ENCODE measurements at regions not wholly inside any gene's neighbourhood (a gene's known extent, or its start where the extent isn't known, plus 50 kb on each side); places are given as distances from the start of the nearest gene placed in this dataset.
"Not testable (repeated sequence)": the region's sequence is repeated elsewhere in the genome, so short reads cannot be mapped to it uniquely, and the experiment has no call there.

DNA sequence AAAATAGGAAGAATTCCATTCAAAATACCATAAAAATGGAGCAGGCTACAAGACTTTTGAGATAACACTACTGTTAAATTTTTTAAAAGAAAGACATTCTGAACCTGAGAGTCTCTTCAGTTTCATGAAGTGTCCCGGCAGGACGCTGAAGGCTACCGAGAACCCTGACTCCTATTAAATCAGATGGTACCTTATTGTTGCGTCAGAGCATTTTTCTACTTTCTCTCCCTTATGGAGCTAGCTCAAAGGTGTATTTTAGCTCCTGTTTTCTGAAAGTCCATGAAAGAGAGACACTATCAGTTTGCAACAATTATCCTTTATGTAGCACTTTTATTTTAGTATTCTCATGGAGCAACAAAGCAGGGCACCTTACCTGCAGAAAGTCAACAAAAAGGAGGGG is 626.7 kb downstream of the IRS1 start:
- Histone ChIP-seq H3K4me3 (no peak overlapping the region), H3K27me3 (no peaks in the 10 kb centered on the region), H3K4me1 (no peaks in the 10 kb centered on the region), H3K36me3 (no peaks in the 10 kb centered on the region), H3K9me3 (peaks cover 0 to 4% (median 0%) of the 10 kb centered on the region in 3 donors), H3K27ac (no peak overlapping the region)
- no peak for DNase-seq
- intact Hi-C loops (cut with DNase I; ENCODE audit: low total_unique reads), result no loop called here
- TF ChIP-seq, protein P1, sequence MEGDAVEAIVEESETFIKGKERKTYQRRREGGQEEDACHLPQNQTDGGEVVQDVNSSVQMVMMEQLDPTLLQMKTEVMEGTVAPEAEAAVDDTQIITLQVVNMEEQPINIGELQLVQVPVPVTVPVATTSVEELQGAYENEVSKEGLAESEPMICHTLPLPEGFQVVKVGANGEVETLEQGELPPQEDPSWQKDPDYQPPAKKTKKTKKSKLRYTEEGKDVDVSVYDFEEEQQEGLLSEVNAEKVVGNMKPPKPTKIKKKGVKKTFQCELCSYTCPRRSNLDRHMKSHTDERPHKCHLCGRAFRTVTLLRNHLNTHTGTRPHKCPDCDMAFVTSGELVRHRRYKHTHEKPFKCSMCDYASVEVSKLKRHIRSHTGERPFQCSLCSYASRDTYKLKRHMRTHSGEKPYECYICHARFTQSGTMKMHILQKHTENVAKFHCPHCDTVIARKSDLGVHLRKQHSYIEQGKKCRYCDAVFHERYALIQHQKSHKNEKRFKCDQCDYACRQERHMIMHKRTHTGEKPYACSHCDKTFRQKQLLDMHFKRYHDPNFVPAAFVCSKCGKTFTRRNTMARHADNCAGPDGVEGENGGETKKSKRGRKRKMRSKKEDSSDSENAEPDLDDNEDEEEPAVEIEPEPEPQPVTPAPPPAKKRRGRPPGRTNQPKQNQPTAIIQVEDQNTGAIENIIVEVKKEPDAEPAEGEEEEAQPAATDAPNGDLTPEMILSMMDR (IDR thresholded peaks at IDR 0.05), result no peak

DNA sequence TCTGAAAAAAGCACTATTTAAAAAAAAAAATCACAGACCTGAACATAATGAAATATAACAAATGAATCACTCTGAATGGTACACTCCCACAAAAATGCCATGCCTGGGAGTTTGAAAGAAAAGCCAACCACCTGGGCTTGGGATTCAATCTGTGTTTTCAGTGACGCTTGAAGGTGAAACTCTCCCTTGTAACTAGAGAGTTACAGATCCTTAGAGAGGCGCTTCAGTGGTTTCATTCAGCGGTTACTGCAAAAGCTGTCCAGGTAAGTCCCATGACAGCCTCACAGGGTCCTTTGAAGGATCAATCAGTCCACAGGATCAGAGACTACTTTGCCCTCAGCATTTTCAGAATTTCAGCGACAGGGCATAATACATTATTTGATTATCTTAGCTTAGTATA is 627.3 kb downstream of the IRS1 start:
- Histone ChIP-seq H3K36me3 (no peaks in the 10 kb centered on the region), H3K9me3 (no peaks in the 10 kb centered on the region), H3K4me1 (no peaks in the 10 kb centered on the region), H3K27me3 (no peaks in the 10 kb centered on the region), H3K27ac (no peak overlapping the region), H3K4me3 (no peak overlapping the region)
- intact Hi-C loops (cut with DNase I; ENCODE audit: low total_unique reads), result no loop called here
- no peak for DNase-seq
- TF ChIP-seq, protein P1 (IDR thresholded peaks at IDR 0.05), result no peak

DNA sequence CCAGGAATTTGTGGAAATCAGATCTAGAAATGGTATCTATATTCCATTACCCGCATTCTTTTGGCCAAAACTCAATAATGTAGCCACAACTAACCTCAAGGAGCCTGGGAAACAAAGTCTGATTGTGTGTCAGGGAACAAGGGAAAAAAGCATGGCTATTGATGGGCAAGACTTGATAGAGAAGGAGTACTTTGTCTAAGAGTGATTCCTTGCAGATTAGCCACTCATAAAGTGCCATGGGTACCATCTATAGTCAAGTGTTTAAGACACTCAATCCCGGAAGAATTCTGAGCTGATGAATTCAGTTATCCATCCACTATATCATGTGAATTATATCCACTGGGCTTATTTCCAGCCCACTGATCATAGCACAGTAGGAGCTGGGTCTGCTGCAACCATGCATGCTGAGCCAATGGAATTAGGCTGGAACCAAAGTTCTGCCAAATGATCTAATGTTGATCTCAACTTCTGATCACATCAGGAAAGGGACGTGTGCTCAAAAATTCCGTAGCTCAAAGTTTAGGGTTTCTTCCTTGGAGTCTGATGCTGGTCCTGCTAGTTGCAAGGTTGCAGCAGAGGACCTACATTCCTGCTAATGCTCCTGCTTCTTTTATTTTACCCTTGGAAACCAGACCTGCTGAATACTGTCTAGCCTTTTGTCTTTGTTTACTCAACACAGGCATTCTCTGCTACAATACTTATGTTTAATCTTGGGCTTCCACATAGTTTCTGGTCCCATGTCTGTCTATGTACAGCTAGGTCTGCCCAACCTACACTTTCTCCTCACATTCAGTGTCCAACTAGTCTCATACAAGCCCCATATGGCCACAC is 629.7 kb downstream of the IRS1 start:
- Histone ChIP-seq H3K4me3 (no peak overlapping the region), H3K27me3 (no peaks in the 10 kb centered on the region), H3K27ac (no peak overlapping the region), H3K9me3 (no peaks in the 10 kb centered on the region), H3K4me1 (no peaks in the 10 kb centered on the region), H3K36me3 (no peaks in the 10 kb centered on the region)
- intact Hi-C loops (cut with DNase I; ENCODE audit: low total_unique reads), result no loop called here
- no peak for DNase-seq
- TF ChIP-seq, protein P1 (IDR thresholded peaks at IDR 0.05), result no peak

DNA sequence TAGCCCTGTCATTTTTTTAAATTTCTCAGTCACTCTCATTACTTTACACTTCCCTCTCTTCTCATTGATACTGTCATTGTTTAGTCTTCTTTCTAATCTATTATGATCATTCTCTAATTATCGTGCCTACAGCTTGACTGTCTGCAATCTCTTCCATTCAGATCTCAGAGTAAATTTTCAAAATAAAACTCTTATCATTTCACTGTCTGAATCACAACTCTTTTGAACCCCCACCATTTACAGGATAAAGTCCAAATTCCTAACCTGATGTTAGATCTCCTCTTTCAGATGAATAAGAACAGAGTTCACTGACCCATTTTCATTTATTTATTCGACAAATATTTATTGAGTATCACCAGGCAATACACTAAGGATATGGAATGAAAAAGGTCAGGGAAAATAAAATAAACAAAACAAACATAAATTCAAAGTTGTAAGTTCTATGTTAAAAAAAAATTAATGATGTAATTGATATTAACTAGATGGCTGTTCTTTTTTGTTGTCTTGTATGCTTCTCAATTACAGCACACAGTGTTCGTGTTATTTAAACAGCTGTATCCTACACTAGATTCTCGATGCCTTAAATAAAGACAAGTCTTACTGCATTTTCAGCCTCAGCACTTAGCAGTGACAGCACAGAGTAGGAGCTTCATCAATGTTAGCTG is 631.0 kb downstream of the IRS1 start:
- no peaks in the 10 kb centered on the region for H3K9me3 ChIP-seq
- no peak overlapping the region for H3K4me3 ChIP-seq
- H3K27me3 ChIP-seq, result no peaks in the 10 kb centered on the region
- DNase-seq, result no peak
- no peaks in the 10 kb centered on the region for H3K36me3 ChIP-seq
- TF ChIP-seq, protein P1 (IDR thresholded peaks at IDR 0.05), result no peak
- no peaks in the 10 kb centered on the region for H3K4me1 ChIP-seq
- H3K27ac ChIP-seq, result no peak overlapping the region
- intact Hi-C loops (cut with DNase I; ENCODE audit: low total_unique reads), result no loop called here

DNA sequence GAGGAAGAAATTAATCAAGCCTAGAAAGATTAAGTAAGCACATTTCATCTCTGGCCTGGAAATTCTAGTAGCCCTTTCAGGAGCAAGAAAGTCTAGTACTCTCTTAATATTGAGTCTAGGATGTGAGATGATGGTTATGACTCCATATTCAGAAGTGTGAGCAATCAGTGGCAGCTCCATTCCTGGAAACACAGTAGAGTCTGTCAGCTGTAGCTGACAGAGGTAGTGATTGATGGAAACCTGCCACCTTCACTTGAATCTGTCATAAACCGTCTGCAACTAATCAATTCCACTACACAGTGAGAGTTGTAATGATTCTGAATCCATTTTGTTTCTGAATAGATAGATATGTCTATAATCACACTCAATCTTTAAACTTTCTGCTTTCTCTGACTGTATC is 635.1 kb downstream of the IRS1 start:
- intact Hi-C loops (cut with DNase I; ENCODE audit: low total_unique reads), result no loop called here
- H3K27ac ChIP-seq, result no peak overlapping the region
- H3K27me3 ChIP-seq, result no peaks in the 10 kb centered on the region
- no peak overlapping the region for H3K4me3 ChIP-seq
- DNase-seq, result no peak
- no peaks in the 10 kb centered on the region for H3K9me3 ChIP-seq
- TF ChIP-seq, protein P1 (IDR thresholded peaks at IDR 0.05), result no peak
- H3K4me1 ChIP-seq, result no peaks in the 10 kb centered on the region
- no peaks in the 10 kb centered on the region for H3K36me3 ChIP-seq

DNA sequence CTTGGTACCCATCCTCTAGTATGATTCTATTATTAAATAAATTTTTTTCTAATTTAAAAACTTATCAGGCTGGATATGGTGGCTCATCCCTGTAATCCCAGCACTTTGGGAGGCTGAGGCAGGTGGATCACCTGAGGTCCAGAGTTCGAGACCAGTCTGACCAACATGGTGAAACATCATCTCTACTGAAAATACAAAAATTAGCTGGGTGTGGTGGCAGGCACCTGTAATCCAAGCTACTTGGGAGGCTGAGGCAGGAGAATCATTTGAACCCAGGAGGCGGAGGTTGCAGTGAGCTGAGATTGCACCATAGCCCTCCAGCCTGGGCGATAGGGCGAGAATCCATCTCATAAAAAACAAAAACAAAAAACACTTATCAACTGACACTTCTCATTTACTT is 639.0 kb downstream of the IRS1 start:
- H3K4me3 ChIP-seq; H3K27ac ChIP-seq; H3K4me1 ChIP-seq; intact Hi-C loops (cut with DNase I; ENCODE audit: low total_unique reads); H3K36me3 ChIP-seq; H3K27me3 ChIP-seq; DNase-seq; H3K9me3 ChIP-seq: not testable (repeated sequence)
